Gastroesophageal sphincter (tissue), 3 donors: ENCODE measurements at regions not wholly inside any gene's neighbourhood (a gene's known extent, or its start where the extent isn't known, plus 50 kb on each side); places are given as distances from the start of the nearest gene placed in this dataset.

Source experiments
- POLR2AphosphoS5 ChIP-seq: sonication (generic); formaldehyde crosslinking; IDR thresholded peaks from one replicate; pipeline ENCODE4 v1.6.1; 2017; ENCODE audit warnings: antibody characterized with exemption
- TF ChIP-seq, protein P1 (sequence below), 4 experiments: fragments of 200-600 bp in 2 of 4; fragments of 450-650 bp in 2 of 4; sonication (generic) in 1 of 4; IDR thresholded peaks; one replicate each; pipeline ENCODE4 v1.5.1; 2017 to 2019; ENCODE audit warnings: antibody characterized with exemption in 4 of 4, mild to moderate bottlenecking in 2 of 4, moderate library complexity in 2 of 4

DNA sequence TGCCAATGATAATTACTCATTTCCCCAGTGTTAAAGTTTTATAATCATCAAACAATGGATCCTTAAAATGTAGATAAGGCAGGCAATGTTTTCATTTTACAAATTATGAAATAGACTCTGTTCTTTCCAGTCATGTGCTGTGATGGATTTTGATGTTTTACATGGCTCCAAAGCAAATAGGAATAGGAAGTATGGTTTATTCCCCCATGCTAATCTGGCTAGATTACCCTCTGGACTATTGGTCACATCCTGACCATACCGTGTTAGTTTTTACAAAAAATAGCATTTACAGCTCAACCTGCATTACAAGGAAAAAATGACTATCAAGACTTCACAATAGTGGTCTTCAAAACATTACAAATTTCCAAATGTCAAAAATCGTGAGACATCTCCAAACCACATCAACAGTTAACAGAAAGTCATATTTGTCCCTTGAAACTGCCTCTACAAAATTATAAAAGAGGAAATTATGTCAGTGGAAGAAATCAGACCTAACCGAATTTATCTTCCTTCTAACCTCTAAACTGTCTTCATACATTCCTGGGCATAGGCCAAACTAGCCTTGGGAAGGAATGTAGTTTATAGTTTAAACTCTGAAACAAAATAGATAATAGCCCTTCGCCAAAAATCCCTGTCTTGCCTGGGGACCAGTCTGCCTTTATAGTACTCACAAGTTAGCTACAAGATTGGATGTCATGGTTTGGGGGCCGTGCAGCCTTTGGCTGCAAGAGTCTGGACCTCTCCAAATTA, 1941.2 kb upstream of the CELF4 start:
- TF ChIP-seq, protein P1, sequence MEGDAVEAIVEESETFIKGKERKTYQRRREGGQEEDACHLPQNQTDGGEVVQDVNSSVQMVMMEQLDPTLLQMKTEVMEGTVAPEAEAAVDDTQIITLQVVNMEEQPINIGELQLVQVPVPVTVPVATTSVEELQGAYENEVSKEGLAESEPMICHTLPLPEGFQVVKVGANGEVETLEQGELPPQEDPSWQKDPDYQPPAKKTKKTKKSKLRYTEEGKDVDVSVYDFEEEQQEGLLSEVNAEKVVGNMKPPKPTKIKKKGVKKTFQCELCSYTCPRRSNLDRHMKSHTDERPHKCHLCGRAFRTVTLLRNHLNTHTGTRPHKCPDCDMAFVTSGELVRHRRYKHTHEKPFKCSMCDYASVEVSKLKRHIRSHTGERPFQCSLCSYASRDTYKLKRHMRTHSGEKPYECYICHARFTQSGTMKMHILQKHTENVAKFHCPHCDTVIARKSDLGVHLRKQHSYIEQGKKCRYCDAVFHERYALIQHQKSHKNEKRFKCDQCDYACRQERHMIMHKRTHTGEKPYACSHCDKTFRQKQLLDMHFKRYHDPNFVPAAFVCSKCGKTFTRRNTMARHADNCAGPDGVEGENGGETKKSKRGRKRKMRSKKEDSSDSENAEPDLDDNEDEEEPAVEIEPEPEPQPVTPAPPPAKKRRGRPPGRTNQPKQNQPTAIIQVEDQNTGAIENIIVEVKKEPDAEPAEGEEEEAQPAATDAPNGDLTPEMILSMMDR (IDR thresholded peaks at IDR 0.05), result no peak
- TF ChIP-seq POLR2AphosphoS5, result no peak
